Neuronal stem cell (in vitro differentiated cells): ENCODE measurements at regions not wholly inside any gene's neighbourhood (a gene's known extent, or its start where the extent isn't known, plus 50 kb on each side); places are given as distances from the start of the nearest gene placed in this dataset.

Experiments
- DNase-seq: peaks from one replicate; pipeline ENCODE4 v3.0.0-alpha.2; 2013; ENCODE audit warnings: low spot score
- H2AFZ ChIP-seq: one replicate; pipeline ENCODE4 v1.6.1; 2013; ENCODE audit warnings: mild to moderate bottlenecking, low read length, inconsistent platforms
- H2AK5ac ChIP-seq: 2 replicates; pipeline ENCODE4 v1.6.1; 2013; ENCODE audit warnings: low read depth, mild to moderate bottlenecking, inconsistent platforms, low read length, moderate library complexity, mixed read lengths
- H2BK120ac ChIP-seq: 2 replicates; pipeline ENCODE4 v1.6.1; 2013; ENCODE audit warnings: low read depth, mild to moderate bottlenecking, inconsistent platforms, low read length, moderate library complexity, mixed read lengths
- H2BK12ac ChIP-seq: one replicate; pipeline ENCODE4 v1.6.1; 2013; ENCODE audit warnings: low read length, inconsistent platforms
- H2BK15ac ChIP-seq: 2 replicates; pipeline ENCODE4 v1.6.1; 2013; ENCODE audit warnings: mild to moderate bottlenecking, low read length, inconsistent platforms, mixed read lengths
- H2BK5ac ChIP-seq: one replicate; pipeline ENCODE4 v1.6.1; 2013; ENCODE audit warnings: inconsistent platforms, mild to moderate bottlenecking, low read length, moderate library complexity
- H3K14ac ChIP-seq: one replicate; pipeline ENCODE4 v1.6.1; 2013; ENCODE audit warnings: low read length, inconsistent platforms
- H3K18ac ChIP-seq: 2 replicates; pipeline ENCODE4 v1.6.1; 2013; ENCODE audit warnings: low read length, inconsistent platforms
- H3K23ac ChIP-seq: 2 replicates; pipeline ENCODE4 v1.6.1; 2013; ENCODE audit warnings: low read depth, mild to moderate bottlenecking, mixed read lengths, low read length, inconsistent platforms; ENCODE audit not compliant: poor library complexity
- H3K27ac ChIP-seq: replicated peaks from 3 replicates; pipeline ENCODE4 v1.5.1; 2013; ENCODE audit warnings: low read length, inconsistent platforms
- H3K27me3 ChIP-seq, 3 experiments: 2 replicates each; pipeline ENCODE4 v1.6.1; 2013; ENCODE audit warnings: low read length in 3 of 3, mild to moderate bottlenecking in 2 of 3, inconsistent platforms in 1 of 3, low read depth in 1 of 3, mixed read lengths in 1 of 3, moderate library complexity in 1 of 3; ENCODE audit not compliant: control insufficient read depth in 3 of 3, insufficient read depth in 3 of 3
- H3K36me3 ChIP-seq, 2 donors: replicated peaks in 1 of 2; 2 replicates each; pipeline ENCODE4 v1.6.1; 2013; ENCODE audit warnings: low read length in 2 of 2; ENCODE audit not compliant: control insufficient read depth in 2 of 2, insufficient read depth in 2 of 2
- H3K4ac ChIP-seq: 2 replicates; pipeline ENCODE4 v1.6.1; 2013; ENCODE audit warnings: inconsistent platforms, mild to moderate bottlenecking, low read length, moderate library complexity
- H3K4me1 ChIP-seq, 2 donors: 1 replicate in 1 of 2; 2 replicates in 1 of 2; pipeline ENCODE4 v1.6.1; 2013; ENCODE audit warnings: low read length in 2 of 2, low read depth in 1 of 2; ENCODE audit not compliant: control insufficient read depth in 2 of 2, insufficient read depth in 1 of 2
- H3K4me2 ChIP-seq: one replicate; pipeline ENCODE4 v1.6.1; 2013; ENCODE audit warnings: mild to moderate bottlenecking, low read length, inconsistent platforms; ENCODE audit not compliant: insufficient read depth, poor library complexity, severe bottlenecking
- H3K4me3 ChIP-seq, 2 donors: 2 replicates each; pipeline ENCODE4 v1.5.1; 2013; ENCODE audit warnings: low read length in 2 of 2, mild to moderate bottlenecking in 2 of 2, inconsistent platforms in 1 of 2, moderate library complexity in 1 of 2
- H3K79me1 ChIP-seq: one replicate; pipeline ENCODE4 v1.6.1; 2013; ENCODE audit warnings: low read depth, mild to moderate bottlenecking, inconsistent platforms, low read length, moderate library complexity
- H3K9ac ChIP-seq: one replicate; pipeline ENCODE4 v1.6.1; 2013; ENCODE audit warnings: mild to moderate bottlenecking, low read depth, low read length, inconsistent platforms; ENCODE audit not compliant: poor library complexity
- H3K9me3 ChIP-seq, 2 donors: replicated peaks in 1 of 2; 2 replicates each; pipeline versions ENCODE3 to v1.6.1; 2013; ENCODE audit warnings: low read length in 2 of 2, mild to moderate bottlenecking in 2 of 2, inconsistent platforms in 1 of 2, low read depth in 1 of 2, mixed read lengths in 1 of 2, moderate library complexity in 1 of 2; ENCODE audit not compliant: control insufficient read depth in 2 of 2, insufficient read depth in 1 of 2
- H4K8ac ChIP-seq: one replicate; pipeline ENCODE4 v1.6.1; 2013; ENCODE audit warnings: low read depth, mild to moderate bottlenecking, inconsistent platforms, low read length, moderate library complexity
- H4K91ac ChIP-seq: one replicate; pipeline ENCODE4 v1.6.1; 2013; ENCODE audit warnings: low read length, low read depth, mild to moderate bottlenecking, inconsistent platforms; ENCODE audit not compliant: poor library complexity
- WGBS, 2 donors: extraction: QIAGEN DNeasy Blood & Tissue Kit; methylation state at CpG; one replicate each; pipeline ENCODE4 v1.1.7; 2013; ENCODE audit warnings: missing lambda C conversion rate in 2 of 2, mixed read lengths in 1 of 2; ENCODE audit not compliant: insufficient read length in 2 of 2, insufficient replicate concordance in 1 of 2; ENCODE audit errors: extremely low coverage in 2 of 2; 5-methylcytosine and 5-hydroxymethylcytosine counted together

DNA sequence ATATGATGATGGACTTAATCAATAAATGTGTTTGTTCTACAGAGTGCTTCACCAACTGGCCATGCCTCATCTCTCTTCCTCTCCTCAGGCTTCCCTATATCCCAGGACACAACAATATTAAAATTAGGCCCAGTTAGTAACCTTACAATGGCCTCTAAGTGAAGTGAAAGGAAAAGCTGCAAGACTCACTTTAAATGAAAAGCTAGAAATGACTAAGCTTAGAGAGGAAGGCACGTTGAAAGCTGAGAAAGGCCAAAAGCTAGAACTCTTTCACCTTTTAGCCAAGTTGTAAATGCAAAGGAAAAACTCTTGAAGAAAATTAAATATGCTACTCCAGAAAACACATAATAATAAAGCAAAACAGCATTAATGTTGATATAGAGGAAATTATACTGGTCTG, 1010.3 kb downstream of the NAALADL2 start:
- no peaks in the 10 kb centered on the region for H3K4me1 ChIP-seq
- no peaks in the 10 kb centered on the region for H3K9me3 ChIP-seq
- H2AFZ ChIP-seq, result no peak overlapping the region
- no peak overlapping the region for H3K18ac ChIP-seq
- no peak overlapping the region for H2BK120ac ChIP-seq
- no peak overlapping the region for H3K23ac ChIP-seq
- H3K27me3 ChIP-seq, result no peaks in the 10 kb centered on the region
- H4K8ac ChIP-seq, result no peak overlapping the region
- no peak overlapping the region for H4K91ac ChIP-seq
- no peaks in the 10 kb centered on the region for H3K36me3 ChIP-seq
- H3K14ac ChIP-seq, result no peak overlapping the region
- H3K9ac ChIP-seq, result no peak overlapping the region
- H2BK5ac ChIP-seq, result no peak overlapping the region
- DNase-seq, result no peak
- no peak overlapping the region for H3K27ac ChIP-seq
- no peak overlapping the region for H3K4me3 ChIP-seq
- H3K4ac ChIP-seq, result no peak overlapping the region
- no peak overlapping the region for H2BK15ac ChIP-seq
- no peak overlapping the region for H2BK12ac ChIP-seq
- H3K4me2 ChIP-seq, result no peak overlapping the region
- H2AK5ac ChIP-seq, result no peak overlapping the region
- WGBS, 2 donors, result no CpG with 5 or more reads among the region's 1 CpG
- no peaks in the 10 kb centered on the region for H3K79me1 ChIP-seq

DNA sequence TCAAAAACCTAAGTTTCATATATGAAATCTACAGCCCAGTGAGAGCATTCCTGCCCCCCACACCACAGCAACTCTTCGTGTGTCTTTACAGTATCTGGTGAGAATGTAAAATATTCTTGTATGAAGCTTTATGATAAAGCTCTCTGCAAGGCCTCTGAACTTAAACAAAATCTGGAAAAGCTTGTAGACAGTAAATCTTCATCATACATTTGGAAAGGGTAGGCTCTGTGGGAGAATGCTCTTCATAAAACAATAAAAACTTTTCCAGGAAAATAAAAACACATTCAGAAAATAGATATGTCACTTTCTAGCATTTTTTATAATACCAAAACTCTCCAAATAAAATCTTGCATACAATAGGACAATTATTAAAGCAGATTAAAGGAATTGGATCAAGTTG, 1009.5 kb downstream of the NAALADL2 start:
- H4K91ac ChIP-seq, result no peak overlapping the region
- no peaks in the 10 kb centered on the region for H3K79me1 ChIP-seq
- no peak overlapping the region for H3K27ac ChIP-seq
- H2BK5ac ChIP-seq, result no peak overlapping the region
- no peak overlapping the region for H2AK5ac ChIP-seq
- no peak overlapping the region for H3K4ac ChIP-seq
- H2BK15ac ChIP-seq, result no peak overlapping the region
- H3K14ac ChIP-seq, result no peak overlapping the region
- no peaks in the 10 kb centered on the region for H3K36me3 ChIP-seq
- H2AFZ ChIP-seq, result no peak overlapping the region
- H3K27me3 ChIP-seq, result no peaks in the 10 kb centered on the region
- H2BK12ac ChIP-seq, result no peak overlapping the region
- no peak overlapping the region for H3K4me2 ChIP-seq
- H2BK120ac ChIP-seq, result no peak overlapping the region
- no peaks in the 10 kb centered on the region for H3K9me3 ChIP-seq
- no peak overlapping the region for H3K9ac ChIP-seq
- no peak overlapping the region for H3K23ac ChIP-seq
- H3K4me1 ChIP-seq, result no peaks in the 10 kb centered on the region
- no peak for DNase-seq
- WGBS, 2 donors, result no CpG with 5 or more reads among the region's 1 CpG
- no peak overlapping the region for H3K18ac ChIP-seq
- H4K8ac ChIP-seq, result no peak overlapping the region
- no peak overlapping the region for H3K4me3 ChIP-seq

- Histone ChIP-seq H3K14ac (no peak overlapping the region), H3K23ac (no peak overlapping the region), H3K4me3 (no peak overlapping the region), H2BK120ac (no peak overlapping the region), H3K36me3 (no peaks in the 10 kb centered on the region), H3K18ac (no peak overlapping the region), H3K4me1 (no peaks in the 10 kb centered on the region), H3K27ac (no peak overlapping the region), H2AK5ac (no peak overlapping the region), H3K79me1 (no peaks in the 10 kb centered on the region), H3K9me3 (no peaks in the 10 kb centered on the region), H3K27me3 (no peaks in the 10 kb centered on the region), H3K9ac (no peak overlapping the region), H3K4ac (no peak overlapping the region), H4K91ac (no peak overlapping the region), H2AFZ (no peak overlapping the region), H2BK12ac (no peak overlapping the region), H2BK5ac (no peak overlapping the region), H2BK15ac (no peak overlapping the region), H3K4me2 (no peak overlapping the region), H4K8ac (no peak overlapping the region)
- DNase-seq, result no peak
- WGBS, 2 donors, result no CpG with 5 or more reads among the region's 1 CpG
Measured at GRCh38 chr3:175865724-175866123, 1006.6 kb downstream of the NAALADL2 start.

DNA sequence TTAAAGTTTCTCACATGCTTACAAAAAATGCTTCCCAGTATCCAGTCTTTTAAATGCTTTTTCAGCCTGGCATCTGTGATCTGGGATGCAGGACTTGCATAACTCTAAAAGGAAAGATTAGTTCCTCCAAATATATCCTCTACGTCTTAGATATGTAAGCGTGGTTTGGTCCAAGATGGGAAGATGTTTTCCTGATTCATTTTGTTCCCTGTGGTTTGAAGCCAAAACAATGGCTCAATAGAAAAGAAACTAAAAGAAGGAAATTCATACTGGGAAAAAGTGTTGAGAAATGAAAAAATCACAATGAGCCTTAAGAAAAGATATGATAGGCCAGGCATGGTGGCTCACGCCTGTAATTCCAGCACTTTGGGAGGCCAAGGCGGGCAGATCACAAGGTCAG, 1002.8 kb downstream of the NAALADL2 start:
- H3K79me1 ChIP-seq, result no peaks in the 10 kb centered on the region
- H2BK12ac ChIP-seq, result no peak overlapping the region
- no peak overlapping the region for H3K14ac ChIP-seq
- no peak overlapping the region for H3K4ac ChIP-seq
- no peak overlapping the region for H3K27ac ChIP-seq
- H2BK120ac ChIP-seq, result no peak overlapping the region
- H4K91ac ChIP-seq, result no peak overlapping the region
- no peak overlapping the region for H2AK5ac ChIP-seq
- H3K9ac ChIP-seq, result no peak overlapping the region
- H3K9me3 ChIP-seq, result no peaks in the 10 kb centered on the region
- H2BK5ac ChIP-seq, result no peak overlapping the region
- no peak overlapping the region for H2AFZ ChIP-seq
- H3K27me3 ChIP-seq, result no peaks in the 10 kb centered on the region
- H3K18ac ChIP-seq, result no peak overlapping the region
- no peaks in the 10 kb centered on the region for H3K4me1 ChIP-seq
- WGBS, 2 donors, result no CpG with 5 or more reads among the region's 4 CpGs
- no peak overlapping the region for H3K4me3 ChIP-seq
- H3K36me3 ChIP-seq, result no peaks in the 10 kb centered on the region
- no peak for DNase-seq
- H3K23ac ChIP-seq, result no peak overlapping the region
- H3K4me2 ChIP-seq, result no peak overlapping the region
- no peak overlapping the region for H4K8ac ChIP-seq
- H2BK15ac ChIP-seq, result no peak overlapping the region
